ENCODE measurements at regions not wholly inside any gene's neighbourhood (a gene's known extent, or its start where the extent isn't known, plus 50 kb on each side); places are given as distances from the start of the nearest gene placed in this dataset.

DNA sequence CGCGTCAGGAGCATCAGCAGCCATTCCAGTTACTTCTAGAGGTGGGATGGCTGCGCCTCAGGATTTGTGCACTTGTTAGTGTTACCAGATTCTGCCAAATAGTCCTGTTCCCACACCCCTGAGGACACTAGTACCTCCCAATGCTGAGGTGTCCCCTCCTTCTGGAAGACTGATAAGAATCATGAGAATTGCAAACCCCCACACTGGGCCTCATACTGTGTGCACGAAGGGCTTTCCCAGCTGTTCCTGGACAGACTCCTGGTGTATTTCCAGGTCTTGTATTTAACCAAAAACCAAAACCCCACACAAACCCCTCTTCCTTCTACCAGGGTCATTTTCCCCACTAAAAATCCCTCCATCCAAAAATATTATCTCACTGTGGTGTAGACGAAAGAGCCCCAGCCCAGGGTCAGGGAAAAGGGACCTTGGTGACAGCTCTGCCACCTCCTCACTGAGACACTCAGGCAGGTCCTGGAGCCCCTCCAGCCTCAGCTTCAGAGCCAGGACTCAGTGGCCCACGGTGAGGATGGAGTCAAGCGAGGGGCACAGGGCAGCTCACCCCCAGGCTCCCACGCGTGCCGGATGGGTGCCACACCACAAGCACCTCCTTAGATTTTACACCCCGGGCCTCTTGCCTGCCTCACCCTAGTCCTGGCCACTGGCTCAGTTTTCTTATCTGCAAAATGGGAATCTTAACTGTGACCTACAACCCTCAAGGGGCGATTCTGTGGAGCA lies 131.4 kb upstream of the RUNX3 start:
- Histone ChIP-seq H2BK15ac (ENCODE audit: low read depth, low read length) (no peak overlapping the region), H4K20me1 (ENCODE audit: control insufficient read depth, insufficient read depth, insufficient read length) (no peaks in the 10 kb centered on the region), H3K23ac (ENCODE audit: insufficient read length, low read depth, low read length) (no peak overlapping the region), H4K5ac (ENCODE audit: insufficient read length, low read depth, low read length) (no peak overlapping the region), H2AK5ac (ENCODE audit: insufficient read length, low read length) (no peak overlapping the region), H3K79me1 (ENCODE audit: insufficient read depth, low read depth, low read length, poor library complexity, severe bottlenecking) (no peaks in the 10 kb centered on the region), H3K4me1 (ENCODE audit: insufficient read depth, low read length) (no peaks in the 10 kb centered on the region), H2BK12ac (ENCODE audit: insufficient read length, low read depth, low read length) (no peak overlapping the region), H4K91ac (ENCODE audit: insufficient read length, low read depth, low read length) (no peak overlapping the region), H3K27me3 (ENCODE audit: insufficient read depth, low read length) (no peaks in the 10 kb centered on the region), H2BK5ac (ENCODE audit: insufficient read length, low read length) (no peak overlapping the region), H3K9me3 (ENCODE audit: control insufficient read depth, low read depth, low read length) (no peaks in the 10 kb centered on the region), H3T11ph (ENCODE audit: low read length) (no peak overlapping the region), H2BK120ac (ENCODE audit: low read depth, low read length, poor library complexity, severe bottlenecking) (no peak overlapping the region), H2AFZ (ENCODE audit: low read length) (no peak overlapping the region), H3K4me2 (ENCODE audit: insufficient read depth, insufficient read length, low read length) (no peak overlapping the region), H3K79me2 (ENCODE audit: insufficient read depth, low read length) (no peaks in the 10 kb centered on the region), H4K8ac (replicated peaks; ENCODE audit: insufficient read length, low read depth, low read length) (no peak overlapping the region), H3K56ac (ENCODE audit: insufficient read length, low read depth, low read length) (no peak overlapping the region), H3K9ac (ENCODE audit: extremely low read depth, insufficient read length, low read length) (no peak overlapping the region), H2BK20ac (ENCODE audit: low read depth, low read length, poor library complexity, severe bottlenecking) (no peak overlapping the region), H3K23me2 (ENCODE audit: insufficient read length, low read depth, low read length, poor library complexity, severe bottlenecking) (no peaks in the 10 kb centered on the region), H3K14ac (ENCODE audit: insufficient read depth, low read length) (no peak overlapping the region), H3K18ac (ENCODE audit: insufficient read length, low read depth, low read length) (no peak overlapping the region), H3K27ac (ENCODE audit: insufficient read length, low read depth, low read length) (no peak overlapping the region), H3K4ac (ENCODE audit: low read depth, low read length) (no peak overlapping the region)
- WGBS (ENCODE audit: extremely low coverage, insufficient read length, low lambda C conversion rate): no CpG with 5 or more reads among the region's 12 CpGs
- Mint-ChIP-seq H3K27ac (no peak overlapping the region; a peak in 1 of 7 replicates), H3K27me3 (ENCODE audit: low read depth) (peaks cover 12% of the 10 kb centered on the region), H3K4me3 (no peak overlapping the region), H3K4me1 (peaks cover 3 to 9% of the 10 kb centered on the region in 2 experiments), H3K36me3 (ENCODE audit: insufficient read depth in 1 of 3, low read depth in 3 of 3) (no peaks in the 10 kb centered on the region), H3K9me3 (no peaks in the 10 kb centered on the region)
- no peak for DNase-seq
- TF ChIP-seq, protein P1, sequence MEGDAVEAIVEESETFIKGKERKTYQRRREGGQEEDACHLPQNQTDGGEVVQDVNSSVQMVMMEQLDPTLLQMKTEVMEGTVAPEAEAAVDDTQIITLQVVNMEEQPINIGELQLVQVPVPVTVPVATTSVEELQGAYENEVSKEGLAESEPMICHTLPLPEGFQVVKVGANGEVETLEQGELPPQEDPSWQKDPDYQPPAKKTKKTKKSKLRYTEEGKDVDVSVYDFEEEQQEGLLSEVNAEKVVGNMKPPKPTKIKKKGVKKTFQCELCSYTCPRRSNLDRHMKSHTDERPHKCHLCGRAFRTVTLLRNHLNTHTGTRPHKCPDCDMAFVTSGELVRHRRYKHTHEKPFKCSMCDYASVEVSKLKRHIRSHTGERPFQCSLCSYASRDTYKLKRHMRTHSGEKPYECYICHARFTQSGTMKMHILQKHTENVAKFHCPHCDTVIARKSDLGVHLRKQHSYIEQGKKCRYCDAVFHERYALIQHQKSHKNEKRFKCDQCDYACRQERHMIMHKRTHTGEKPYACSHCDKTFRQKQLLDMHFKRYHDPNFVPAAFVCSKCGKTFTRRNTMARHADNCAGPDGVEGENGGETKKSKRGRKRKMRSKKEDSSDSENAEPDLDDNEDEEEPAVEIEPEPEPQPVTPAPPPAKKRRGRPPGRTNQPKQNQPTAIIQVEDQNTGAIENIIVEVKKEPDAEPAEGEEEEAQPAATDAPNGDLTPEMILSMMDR (conservative IDR thresholded peaks at IDR 0.05): no peak

All from H9 (cell line).